Activated CD8-positive, alpha-beta memory T cell treated with anti-CD3 and anti-CD28 coated beads, Interleukin-2, amount 50 U/mL, for 1 hour (primary cell): ENCODE measurements at regions not wholly inside any gene's neighbourhood (a gene's known extent, or its start where the extent isn't known, plus 50 kb on each side); places are given as distances from the start of the nearest gene placed in this dataset.

Source experiments
- DNase-seq: peaks from one replicate; pipeline ENCODE4 v3.0.0-alpha.2; 2020; ENCODE audit errors: extremely low read depth

- DNase-seq, result no peak
Observed at GRCh38 chr1:201708085-201708512, 120.9 kb upstream of the IPO9 start.

DNA sequence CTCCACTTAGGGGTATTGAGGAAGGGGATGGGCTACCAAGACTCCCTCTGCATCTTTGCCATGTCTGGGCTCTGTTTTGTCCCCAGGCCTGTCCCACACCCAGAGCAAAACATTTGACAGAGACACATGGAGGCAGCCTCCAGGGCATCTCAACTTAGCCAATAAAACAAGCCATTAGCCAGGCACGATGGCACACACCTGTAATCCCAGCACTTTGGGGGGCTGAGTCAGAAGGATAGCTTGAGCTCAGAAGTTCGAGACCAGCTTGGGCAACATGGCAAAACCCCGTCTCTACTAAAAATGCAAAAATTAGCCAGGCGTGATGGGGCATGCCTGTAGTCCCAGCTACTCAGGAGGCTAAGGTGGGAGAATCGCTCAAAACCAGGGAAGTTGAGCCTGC is 120.3 kb upstream of the IPO9 start:
- DNase-seq, result no peak

- DNase-seq, result no peak
Observed at GRCh38 chr1:201709564-201710295, 119.2 kb upstream of the IPO9 start.

DNA sequence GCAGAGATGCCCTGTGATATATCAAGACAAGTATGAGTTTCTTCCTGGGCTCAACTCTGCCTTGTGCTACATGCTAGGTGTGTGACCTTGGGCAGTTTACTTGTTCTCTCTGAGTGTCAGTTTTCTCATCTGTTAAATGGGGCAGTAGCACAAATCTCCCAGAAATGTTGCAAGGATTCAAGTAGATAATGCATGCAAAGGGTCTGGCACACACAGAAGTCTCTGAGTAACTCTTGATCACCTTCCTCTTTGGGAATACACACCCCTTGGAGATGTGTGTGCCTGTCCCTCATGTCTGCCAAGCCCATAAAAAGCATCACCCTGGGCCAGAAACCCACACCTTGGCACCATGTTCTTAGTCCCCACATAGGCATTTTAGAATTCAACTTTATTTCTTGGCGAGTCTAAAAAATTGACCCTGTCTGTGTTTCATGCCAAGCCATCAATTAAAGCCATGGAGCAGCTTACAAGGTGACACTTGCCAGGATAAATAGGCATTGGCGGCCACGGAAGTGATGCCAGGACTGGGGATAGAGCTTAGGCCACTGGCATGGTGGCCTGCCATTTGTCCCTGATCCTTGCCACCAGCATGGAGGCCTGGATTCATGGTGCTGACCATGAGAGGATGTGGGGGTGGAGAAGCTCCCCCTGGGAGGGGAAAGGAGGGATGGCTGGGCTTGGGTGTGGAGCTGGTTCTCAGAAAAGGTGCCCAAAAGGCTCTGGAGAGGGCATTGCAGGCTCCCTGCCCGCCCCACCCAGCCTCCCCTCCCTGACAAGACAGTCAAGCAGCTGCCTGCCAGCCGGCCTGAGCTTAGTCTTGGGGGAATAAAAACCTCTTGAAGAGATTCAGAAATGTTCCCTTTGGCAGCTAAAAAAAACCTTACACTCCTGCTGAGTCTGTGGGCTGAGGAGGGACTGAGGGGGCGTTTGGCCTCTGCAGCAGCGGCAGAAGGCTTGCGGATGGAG is 118.0 kb upstream of the IPO9 start:
- DNase-seq, result no peak

DNA sequence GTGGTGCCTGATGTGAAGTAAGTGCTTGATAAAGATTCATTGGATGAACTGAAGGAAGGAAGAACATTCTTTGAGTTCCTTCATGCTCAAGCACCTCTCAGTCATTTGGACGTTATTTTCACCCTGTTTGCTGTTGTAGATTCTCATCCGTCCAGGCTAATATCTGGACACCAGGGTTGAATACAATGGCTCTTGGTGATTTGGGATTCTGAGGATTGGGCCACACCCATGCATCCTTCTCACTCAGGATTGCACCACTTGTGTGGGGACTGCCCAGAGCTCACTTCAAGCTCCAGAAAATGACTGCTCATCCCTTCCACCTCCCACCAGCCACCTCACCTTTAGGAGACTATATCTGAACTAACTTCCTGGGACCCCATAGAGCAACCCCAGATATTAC is 117.1 kb upstream of the IPO9 start:
- DNase-seq, result no peak

DNA sequence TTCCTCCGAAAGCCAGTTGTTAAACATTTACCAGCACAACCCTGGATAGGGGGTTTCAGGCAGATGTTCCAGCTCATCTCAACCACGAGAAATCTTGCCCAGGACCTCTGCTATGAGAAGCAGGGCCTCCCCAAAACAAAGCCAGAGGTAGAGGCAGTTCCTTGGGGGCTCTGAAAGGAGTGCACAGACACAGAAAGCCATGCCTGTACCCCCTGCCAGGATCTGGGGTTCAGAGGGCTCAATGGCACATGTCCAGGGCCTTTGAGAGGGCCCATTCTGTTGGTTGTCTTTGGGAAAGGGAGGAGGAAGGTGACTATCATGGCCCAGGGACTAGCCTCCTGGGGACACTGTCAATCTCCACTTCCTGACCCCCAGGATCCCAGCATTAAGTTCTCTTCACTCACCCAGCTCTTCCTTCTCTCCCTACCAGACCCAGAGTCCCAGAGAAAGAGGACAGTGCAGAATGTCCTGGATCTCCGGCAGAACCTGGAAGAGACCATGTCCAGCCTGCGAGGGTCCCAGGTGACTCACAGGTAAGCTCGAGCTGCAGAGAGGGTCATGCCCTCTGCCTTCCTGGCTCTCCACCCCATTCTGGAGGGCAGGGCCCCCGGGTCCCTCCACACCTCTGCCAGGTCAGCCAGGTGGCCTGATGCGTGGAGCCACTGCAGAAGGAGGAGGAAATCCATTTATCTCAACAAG is 116.4 kb upstream of the IPO9 start:
- DNase-seq, result no peak

- no peak for DNase-seq
Observed at GRCh38 chr1:201713086-201713810, 115.7 kb upstream of the IPO9 start.

DNA sequence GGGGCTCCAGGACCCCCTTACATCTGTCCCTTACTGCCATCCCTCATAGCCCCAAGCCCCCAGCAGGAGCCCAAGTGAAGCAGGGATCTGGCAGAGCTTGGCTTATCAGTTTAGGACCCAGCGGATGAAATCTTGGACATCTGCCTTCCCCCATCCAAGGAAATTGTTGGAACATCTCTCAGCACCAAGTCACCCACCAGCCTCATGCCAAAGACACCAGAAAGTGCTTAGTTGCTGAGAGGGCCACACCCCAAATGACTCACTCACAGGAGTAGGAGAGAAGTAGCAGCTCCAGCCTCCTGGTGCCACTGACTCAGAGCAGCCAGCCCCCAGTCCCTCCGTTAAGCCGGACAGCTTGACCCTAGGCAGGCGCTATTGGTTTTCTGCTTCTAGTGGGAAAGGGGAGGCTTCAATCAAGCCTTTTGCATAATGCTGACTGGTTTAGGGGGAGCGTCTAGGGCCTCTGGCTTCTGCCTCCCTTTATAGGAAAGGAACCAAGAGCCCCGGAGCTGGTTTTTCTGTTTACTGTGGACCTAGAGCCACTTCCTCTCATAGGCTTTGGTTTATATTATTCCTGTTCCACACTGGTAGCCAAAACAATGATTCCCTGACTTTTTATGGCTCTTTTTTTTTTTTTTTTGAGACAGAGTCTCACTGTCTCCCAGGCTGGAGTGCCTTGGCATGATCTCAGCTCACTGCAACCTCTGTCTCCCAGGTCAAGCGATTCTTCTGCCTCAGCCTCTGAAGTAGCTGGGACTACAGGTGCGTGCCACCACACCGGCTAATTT is 114.2 kb upstream of the IPO9 start:
- DNase-seq, result no peak

DNA sequence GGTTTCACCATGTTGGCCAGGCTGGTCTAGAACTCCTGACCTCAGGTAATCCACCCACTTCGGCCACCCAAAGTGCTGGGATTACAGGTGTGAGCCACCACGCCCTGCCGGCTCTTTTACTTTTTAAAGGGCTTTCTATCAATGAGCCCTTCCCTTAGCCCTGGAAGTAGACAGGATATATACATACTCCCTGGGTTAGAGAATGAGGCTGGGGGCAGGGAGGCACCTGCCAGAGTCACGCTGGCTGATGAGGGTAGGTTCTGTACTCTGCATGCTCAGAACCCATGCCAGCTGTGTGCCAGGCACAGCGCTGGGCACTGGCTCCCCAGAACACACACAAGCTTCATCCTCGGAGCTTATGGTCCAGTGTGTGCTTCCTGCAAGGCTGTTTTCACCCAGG is 113.6 kb upstream of the IPO9 start:
- no peak for DNase-seq

GRCh38 chr1:201715801-201716741 is 112.9 kb upstream of the IPO9 start:
- DNase-seq, result no peak

- DNase-seq, result no peak
Observed at GRCh38 chr1:201716742-201717135, 112.2 kb upstream of the IPO9 start.

DNA sequence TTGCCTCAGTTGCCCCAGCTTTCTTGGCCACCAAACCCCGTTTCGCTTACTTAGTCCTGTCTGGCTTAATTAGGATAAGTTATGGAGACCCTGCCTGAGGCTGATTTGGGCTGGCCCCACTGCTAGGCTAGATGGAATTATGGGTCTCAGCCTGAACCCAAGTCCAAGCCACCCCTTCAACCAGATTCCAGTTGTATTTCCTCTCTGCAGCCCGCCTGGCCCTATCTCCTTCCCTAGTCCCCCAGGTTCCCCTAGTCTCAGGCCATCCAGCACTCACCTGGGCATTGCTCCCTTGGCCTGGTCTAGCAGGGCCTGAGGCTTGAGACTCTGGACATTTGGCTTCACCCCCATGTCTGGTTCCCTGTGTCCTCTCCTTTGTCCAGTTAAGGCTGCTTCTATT is 111.7 kb upstream of the IPO9 start:
- DNase-seq, result no peak

DNA sequence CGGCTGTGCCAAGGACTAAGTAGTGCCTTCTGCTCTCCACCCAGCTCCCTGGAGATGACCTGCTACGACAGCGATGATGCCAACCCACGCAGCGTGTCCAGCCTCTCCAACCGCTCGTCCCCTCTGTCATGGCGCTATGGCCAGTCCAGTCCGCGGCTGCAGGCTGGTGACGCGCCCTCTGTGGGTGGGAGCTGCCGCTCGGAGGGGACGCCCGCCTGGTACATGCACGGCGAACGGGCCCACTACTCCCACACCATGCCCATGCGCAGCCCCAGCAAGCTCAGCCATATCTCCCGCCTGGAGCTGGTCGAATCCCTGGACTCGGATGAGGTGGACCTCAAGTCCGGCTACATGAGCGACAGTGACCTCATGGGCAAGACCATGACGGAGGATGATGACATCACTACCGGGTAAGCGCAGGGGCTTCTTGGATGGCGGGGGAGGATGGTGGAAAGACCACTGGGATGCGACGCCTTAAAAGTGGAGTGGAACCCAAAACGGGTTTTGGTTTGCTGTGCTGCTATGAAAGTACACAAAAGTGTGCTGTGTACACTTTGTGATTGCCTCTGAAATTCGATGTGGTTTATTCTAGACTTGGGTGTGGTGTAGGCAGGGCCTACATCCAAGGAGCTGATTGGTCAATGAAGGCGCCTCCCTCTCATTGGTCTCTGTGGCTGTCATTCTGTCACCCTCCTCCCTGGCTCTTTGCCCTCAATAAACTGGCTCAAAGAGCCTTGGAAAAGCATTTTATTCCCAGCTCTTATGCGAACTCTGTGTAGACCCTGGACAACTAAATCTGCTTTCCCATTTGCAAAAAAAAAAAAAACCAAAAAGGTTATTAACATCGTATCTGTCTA is 110.4 kb upstream of the IPO9 start:
- DNase-seq, result no peak

GRCh38 chr1:201719812-201720521 is 109.0 kb upstream of the IPO9 start:
- DNase-seq, result no peak

DNA sequence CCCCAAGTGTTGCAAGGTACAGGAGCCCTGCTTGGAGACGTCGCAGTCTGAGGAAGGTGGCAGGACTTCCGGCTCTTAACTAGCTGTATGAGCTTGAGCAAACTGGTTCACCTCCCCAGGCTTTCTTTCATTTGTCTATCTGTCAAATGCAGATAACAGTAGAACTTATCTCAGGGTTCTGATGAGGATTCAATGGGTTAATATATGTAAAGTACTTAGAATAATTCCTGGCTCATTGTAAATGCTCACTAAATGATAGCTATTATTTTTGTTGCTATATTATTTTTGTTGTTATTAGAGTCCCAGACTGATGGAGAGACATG is 108.5 kb upstream of the IPO9 start:
- DNase-seq, result no peak

DNA sequence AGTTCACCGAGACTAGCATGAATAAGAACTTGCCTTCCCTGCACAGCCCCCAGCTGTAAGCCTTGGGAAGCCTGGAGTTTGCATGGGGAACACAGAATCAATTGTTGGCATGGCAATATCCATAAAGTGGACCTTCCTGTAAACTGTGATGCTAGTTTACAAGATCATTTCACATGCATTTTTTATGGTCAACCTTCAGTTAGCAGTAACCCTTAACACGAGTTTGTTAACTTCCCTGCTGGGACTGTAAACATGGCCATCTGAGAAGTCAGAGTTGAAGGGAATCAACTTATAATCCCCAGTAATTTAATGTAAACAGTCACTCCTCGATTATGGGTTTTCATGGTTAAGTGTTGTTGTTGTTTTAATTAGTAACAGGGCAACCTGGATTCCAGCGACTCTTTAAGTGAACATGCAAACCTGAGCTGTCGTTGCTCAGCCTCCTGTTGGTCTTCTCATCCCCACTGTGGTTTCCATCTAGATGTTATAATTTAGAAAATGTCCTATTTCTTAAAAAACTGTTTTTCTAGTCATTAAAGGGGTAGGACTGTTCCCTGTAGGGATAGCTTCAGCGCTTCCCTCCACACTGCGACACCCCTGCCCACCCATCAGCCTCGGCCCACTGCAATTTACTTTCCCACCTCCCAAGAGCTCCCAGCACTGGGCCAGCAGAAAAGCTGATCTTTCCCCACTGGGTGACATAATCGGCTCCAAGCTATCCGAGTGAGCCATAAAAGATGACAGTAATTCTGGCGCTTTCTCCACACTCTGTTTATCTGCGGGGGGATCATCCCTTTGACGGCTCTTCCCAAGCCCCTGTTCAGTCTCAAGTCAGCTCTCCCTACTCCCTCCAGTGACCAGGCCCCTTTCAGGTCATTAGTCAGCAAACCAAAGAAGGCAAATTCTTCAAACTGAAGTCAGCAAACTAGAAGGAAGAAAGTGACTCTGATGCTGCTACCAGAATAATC is 107.6 kb upstream of the IPO9 start:
- DNase-seq, result no peak
